Ascending aorta (tissue), 2 donors: ENCODE measurements at regions not wholly inside any gene's neighbourhood (a gene's known extent, or its start where the extent isn't known, plus 50 kb on each side); places are given as distances from the start of the nearest gene placed in this dataset.
A peak's percentile ranks its signal among the peaks of the same experiment; 100 is the strongest.

Source experiments
- DNase-seq, 2 donors: peaks; one replicate each; pipeline ENCODE4 v3.0.0-alpha.2; 2019; ENCODE audit warnings: low spot score in 2 of 2
- H3K27ac ChIP-seq, 2 donors: fragments of 200-600 bp; sonication (generic); one replicate each; pipeline ENCODE4 v1.5.1; 2016 to 2017; ENCODE audit warnings: mild to moderate bottlenecking in 1 of 2
- H3K27me3 ChIP-seq: fragments of 200-600 bp; sonication (generic); one replicate; pipeline ENCODE4 v1.5.1; 2017
- H3K36me3 ChIP-seq, 2 donors: fragments of 200-600 bp; sonication (generic); one replicate each; pipeline ENCODE4 v1.5.1; 2016
- H3K4me1 ChIP-seq, 2 donors: fragments of 200-600 bp; sonication (generic); one replicate each; pipeline ENCODE4 v1.5.1; 2016 to 2017; ENCODE audit warnings: mild to moderate bottlenecking in 1 of 2
- H3K4me3 ChIP-seq, 2 donors: fragments of 200-600 bp; sonication (generic); one replicate each; pipeline ENCODE4 v1.5.1; 2016 to 2017; ENCODE audit warnings: mild to moderate bottlenecking in 1 of 2
- H3K9me3 ChIP-seq, 2 donors: fragments of 200-600 bp; sonication (generic); one replicate each; pipeline ENCODE4 v1.5.1; 2016
- CTCF ChIP-seq, 3 experiments: fragments of 200-600 bp in 2 of 3; fragments of 450-650 bp in 1 of 3; sonication (generic) in 2 of 3; IDR thresholded peaks; one replicate each; pipeline ENCODE4 v1.5.1; 2016 to 2019; ENCODE audit warnings: antibody characterized with exemption in 3 of 3, mild to moderate bottlenecking in 1 of 3, moderate library complexity in 1 of 3
- intact Hi-C: fragments of 100-400 bp; cut with DNase I; formaldehyde crosslinking; loops from one replicate; pipeline ENCODE4 v1.15.1; 2023

DNA sequence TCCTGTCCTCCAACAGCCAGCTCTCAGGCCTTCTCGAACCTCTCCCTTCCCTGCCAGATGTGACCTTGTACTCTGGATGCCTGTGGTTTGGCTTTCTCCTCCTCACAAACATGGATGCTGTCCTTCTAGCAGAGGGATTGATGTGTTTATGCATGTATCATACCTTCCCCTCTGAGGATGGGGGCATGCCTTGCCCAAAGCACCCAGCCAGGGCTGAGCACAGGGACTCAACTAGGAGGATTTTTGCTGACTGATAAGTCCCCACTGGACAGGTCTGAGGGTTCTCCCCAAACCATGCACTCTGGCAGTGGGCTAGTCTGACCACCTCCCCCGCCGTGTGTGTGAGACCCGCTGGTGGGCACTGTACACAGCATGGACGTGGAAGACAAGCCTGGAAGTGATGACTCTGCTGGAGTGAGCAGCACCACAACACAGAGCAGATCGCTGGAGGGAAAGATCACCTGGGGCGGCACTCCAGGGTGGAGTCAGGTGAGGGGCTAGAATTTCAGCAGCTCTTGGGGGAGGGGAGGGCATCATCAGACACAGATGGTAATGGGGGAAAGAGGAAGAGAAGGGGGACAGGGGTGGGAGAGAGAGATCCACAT is 360.3 kb upstream of the ZNF507 start:
- Histone ChIP-seq H3K36me3 (no peaks in the 10 kb centered on the region), H3K9me3 (no peaks in the 10 kb centered on the region), H3K4me1 (no peaks in the 10 kb centered on the region), H3K4me3 (no peak overlapping the region), H3K27me3 (no peaks in the 10 kb centered on the region), H3K27ac (no peak overlapping the region)
- TF ChIP-seq CTCF (IDR thresholded peaks at IDR 0.05) = no peak
- intact Hi-C loops = no loop called here
- DNase-seq = no peak

DNA sequence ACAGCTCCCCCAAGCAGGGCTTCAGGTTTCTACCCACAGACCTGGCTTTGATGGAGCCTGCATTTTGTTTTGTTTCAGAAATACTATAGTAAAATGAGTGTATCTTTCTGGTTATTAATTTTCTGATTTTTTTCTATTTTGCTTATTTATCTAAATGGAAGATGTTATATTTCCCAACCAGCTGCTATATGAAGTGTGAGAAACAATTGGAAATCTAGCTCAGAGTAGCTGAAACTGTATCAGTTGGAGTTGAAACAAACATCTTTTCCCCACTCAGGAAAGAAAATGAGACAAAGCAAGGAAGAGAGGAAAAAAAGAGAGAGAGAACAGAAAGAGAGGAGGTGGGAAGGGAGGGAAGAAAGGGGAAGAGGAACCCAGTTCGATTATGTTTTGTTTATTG is 358.5 kb upstream of the ZNF507 start:
- no peak for DNase-seq

DNA sequence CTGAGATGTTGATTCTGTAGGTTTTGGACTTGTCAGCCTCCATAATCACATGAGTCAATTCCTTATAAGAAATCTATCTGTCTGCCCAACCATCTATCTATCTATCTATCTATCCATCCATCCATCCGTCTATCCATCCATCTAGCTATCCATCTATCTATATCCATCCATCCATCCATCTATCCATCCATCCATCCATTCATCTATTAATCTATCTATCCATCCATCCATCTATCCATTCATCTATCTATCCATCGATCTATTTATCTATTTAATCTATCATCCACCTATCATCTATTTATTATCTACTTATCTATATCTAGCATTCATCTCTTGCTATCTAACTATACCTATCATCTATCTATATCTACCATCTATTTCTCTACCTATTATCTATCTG is 357.2 kb upstream of the ZNF507 start:
- H3K9me3 ChIP-seq = no peaks in the 10 kb centered on the region
- H3K4me1 ChIP-seq = no peaks in the 10 kb centered on the region
- H3K27ac ChIP-seq = no peak overlapping the region
- no peaks in the 10 kb centered on the region for H3K36me3 ChIP-seq
- no peak for TF ChIP-seq CTCF (IDR thresholded peaks at IDR 0.05)
- intact Hi-C loops = no loop called here
- no peaks in the 10 kb centered on the region for H3K27me3 ChIP-seq
- no peak overlapping the region for H3K4me3 ChIP-seq
- no peak for DNase-seq

More for the DNA sequence above, 358.5 kb upstream of the ZNF507 start:
- no peak for TF ChIP-seq CTCF (IDR thresholded peaks at IDR 0.05)
- Histone ChIP-seq H3K4me1 (no peaks in the 10 kb centered on the region), H3K27me3 (no peaks in the 10 kb centered on the region), H3K9me3 (no peaks in the 10 kb centered on the region), H3K36me3 (no peaks in the 10 kb centered on the region), H3K27ac (no peak overlapping the region), H3K4me3 (no peak overlapping the region)
- intact Hi-C loops = no loop called here

- intact Hi-C loops = no loop called here
- TF ChIP-seq CTCF (IDR thresholded peaks at IDR 0.05) = no peak
- H3K4me1 ChIP-seq = no peaks in the 10 kb centered on the region
- no peak overlapping the region for H3K4me3 ChIP-seq
- H3K27ac ChIP-seq = no peak overlapping the region
- no peaks in the 10 kb centered on the region for H3K9me3 ChIP-seq
- peak in 1 of 2 donors; percentile 50 for DNase-seq
- no peaks in the 10 kb centered on the region for H3K36me3 ChIP-seq
- H3K27me3 ChIP-seq = no peaks in the 10 kb centered on the region
Measured at GRCh38 chr19:31991984-31992655, 353.3 kb upstream of the ZNF507 start.

- TF ChIP-seq CTCF (IDR thresholded peaks at IDR 0.05) = no peak
- intact Hi-C loops = no loop called here
- Histone ChIP-seq H3K4me1 (no peaks in the 10 kb centered on the region), H3K4me3 (no peak overlapping the region), H3K27ac (no peak overlapping the region), H3K27me3 (no peaks in the 10 kb centered on the region), H3K36me3 (no peaks in the 10 kb centered on the region), H3K9me3 (peaks cover 0 to 3% of the 10 kb centered on the region in 2 donors)
- DNase-seq = no peak
Measured at GRCh38 chr19:31992750-31993149, 352.7 kb upstream of the ZNF507 start.
